OCI-M2 (cell line): ENCODE measurements at regions not wholly inside any gene's neighbourhood (a gene's known extent, or its start where the extent isn't known, plus 50 kb on each side); places are given as distances from the start of the nearest gene placed in this dataset.
"Not testable (repeated sequence)": the region's sequence is repeated elsewhere in the genome, so short reads cannot be mapped to it uniquely, and the experiment has no call there.

Experiments used
- DNase-seq: peaks from one replicate; lab custom pipeline; 2025; ENCODE audit not compliant: unreplicated experiment; lab: John Stamatoyannopoulos, UW

GRCh38 chr1:148318123-148318903 is 164.8 kb downstream of the PPIAL4G start:
- no peak for DNase-seq

- no peak for DNase-seq
Observed at GRCh38 chr1:148317288-148317985, 165.4 kb upstream of the NBPF11 start.

GRCh38 chr1:148315071-148315811 is 163.2 kb upstream of the NBPF11 start:
- DNase-seq, result no peak

DNA sequence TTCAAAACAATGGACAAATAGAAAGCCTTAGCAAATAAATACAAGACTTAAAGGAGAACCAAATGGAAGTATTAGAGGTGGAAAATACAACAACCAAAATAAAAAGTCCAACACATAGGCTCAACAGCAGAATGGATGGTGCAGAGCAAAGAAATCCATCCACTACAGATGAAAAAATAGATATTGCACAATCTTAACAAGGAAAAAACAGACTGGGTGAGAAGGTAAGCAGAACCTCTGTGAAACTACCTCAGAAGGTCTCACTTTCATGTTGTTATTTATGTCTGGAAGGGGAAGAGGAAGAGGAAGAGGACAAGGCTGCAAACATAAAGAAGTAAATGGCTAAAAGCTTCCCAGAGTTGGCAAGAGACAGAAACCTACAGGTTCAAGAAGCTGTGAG is 158.7 kb upstream of the NBPF11 start:
- DNase-seq, result no peak

- no peak for DNase-seq
Observed at GRCh38 chr1:148309940-148310500, 157.9 kb upstream of the NBPF11 start.

GRCh38 chr1:148308832-148309458 is 156.9 kb upstream of the NBPF11 start:
- DNase-seq, result no peak

DNA sequence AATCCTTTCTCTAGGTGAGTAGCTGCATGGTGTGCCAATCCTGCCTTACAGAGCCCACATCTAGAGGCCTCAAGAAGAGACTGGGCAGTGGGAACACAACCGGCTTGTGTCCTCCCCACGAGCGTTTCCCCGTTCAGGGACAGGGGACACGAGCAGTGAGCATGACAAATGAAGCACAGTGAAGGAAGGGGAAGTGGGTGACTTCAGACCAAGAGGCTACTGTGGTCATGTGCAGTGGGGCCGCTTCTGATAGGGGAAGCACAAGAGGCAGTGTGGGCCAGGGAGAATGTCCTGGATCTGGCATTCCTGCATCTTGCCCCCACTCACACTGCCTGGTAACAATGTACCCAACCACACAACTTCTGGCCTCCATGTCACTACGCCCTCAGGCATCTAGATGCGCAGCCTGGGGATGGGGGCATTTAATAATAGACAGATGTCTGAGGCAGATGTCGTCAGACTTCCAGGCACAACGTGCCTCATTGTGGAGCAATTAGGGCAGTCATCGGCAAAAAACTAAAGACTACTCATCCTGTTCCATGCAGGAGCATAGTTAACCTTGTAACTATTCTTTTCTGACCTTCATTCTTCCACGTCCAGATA is 155.6 kb upstream of the NBPF11 start:
- DNase-seq, result no peak

DNA sequence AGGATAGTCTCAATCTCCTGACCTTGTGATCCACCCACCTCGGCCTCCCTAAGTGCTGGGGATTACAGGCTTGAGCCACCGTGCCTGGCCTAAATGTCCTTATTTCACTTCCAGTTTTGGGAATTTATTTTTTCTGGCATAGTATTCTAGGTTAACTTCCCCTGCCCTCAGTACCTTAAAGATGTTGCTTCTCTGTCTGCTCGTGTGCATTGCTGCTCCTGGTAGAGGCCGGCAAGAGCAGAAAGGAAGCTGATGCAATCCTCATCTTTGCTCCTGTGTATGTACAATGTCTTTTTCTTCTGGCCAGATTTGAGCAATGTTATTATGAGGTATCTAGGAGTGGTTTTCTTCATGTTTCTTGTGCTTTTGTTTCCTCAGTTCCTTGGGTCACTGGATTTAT is 152.9 kb upstream of the NBPF11 start:
- not testable (repeated sequence) for DNase-seq

DNA sequence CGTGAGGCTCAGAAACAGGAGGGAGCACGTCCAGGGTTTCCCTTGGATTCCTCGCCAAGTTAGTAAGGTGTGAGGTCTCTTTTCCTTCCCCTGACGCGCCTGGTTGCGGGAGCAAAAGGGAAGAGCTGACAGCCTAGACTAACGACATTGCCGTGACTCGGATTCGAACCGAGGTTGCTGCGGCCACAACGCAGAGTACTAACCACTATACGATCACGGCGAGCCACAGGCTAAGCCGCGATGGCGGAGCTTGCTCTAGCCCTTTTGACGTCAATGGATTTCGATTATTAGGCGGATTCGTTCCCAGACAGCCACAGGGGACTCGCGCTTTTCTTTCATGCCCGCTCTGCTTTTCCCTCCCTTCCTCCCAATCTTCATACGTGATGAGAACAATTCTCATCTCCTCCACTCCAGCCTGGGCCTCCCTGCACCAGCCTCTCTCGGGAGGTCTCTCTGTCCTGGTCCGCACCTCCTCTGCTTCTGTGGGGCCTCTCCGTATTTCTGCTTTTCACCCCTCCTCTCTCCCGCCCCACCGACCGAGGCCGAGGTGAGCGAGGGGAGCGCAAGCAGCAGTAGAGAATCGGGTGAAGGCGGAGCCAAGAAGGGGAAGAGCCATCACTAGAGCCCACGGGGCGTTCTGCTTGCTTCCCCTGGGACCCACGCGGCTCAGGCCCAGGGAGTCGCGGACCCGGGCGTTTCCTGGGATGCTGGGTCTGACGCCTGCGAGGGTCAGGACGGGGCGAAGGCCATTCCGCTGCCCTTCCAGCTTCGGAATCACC is 150.7 kb upstream of the NBPF11 start:
- not testable (repeated sequence) for DNase-seq

DNA sequence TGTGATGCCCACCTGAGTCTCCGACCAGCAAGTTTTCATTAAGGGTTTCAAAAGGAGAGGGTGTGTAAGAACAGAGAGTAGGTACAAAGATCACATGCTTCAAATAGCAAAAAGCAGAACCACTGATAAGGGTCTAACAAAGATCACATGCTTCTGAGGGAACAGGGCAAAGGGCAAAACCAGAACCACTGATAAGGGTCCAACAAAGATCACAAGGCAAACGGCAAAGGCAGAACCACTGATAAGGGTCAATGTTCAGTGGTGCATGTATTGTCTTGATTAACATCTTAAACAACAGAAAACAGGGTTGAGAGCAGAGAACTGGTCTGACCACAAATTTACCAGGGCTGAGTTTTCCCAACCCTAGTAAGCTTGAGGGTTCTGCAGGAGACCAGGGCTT is 145.8 kb upstream of the NBPF11 start:
- not testable (repeated sequence) for DNase-seq

DNA sequence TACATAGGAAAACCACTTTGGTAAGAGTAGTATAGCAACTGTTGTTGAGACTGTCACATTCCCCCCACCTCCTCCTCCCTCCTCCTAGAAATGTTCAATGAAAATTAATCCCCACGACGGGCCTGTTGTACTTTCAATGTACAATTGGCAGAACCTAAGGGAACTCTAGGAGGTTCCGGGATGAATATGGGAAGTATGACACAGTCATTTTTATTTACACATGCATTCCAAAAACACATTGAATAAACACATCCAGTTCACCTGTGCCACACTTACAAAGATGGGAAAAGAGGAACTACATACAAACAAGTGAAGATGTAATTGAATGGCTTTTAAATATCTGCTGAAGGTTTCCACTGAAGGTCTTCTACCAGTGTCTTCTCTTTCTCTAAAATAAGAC is 144.4 kb upstream of the NBPF11 start:
- no peak for DNase-seq

DNA sequence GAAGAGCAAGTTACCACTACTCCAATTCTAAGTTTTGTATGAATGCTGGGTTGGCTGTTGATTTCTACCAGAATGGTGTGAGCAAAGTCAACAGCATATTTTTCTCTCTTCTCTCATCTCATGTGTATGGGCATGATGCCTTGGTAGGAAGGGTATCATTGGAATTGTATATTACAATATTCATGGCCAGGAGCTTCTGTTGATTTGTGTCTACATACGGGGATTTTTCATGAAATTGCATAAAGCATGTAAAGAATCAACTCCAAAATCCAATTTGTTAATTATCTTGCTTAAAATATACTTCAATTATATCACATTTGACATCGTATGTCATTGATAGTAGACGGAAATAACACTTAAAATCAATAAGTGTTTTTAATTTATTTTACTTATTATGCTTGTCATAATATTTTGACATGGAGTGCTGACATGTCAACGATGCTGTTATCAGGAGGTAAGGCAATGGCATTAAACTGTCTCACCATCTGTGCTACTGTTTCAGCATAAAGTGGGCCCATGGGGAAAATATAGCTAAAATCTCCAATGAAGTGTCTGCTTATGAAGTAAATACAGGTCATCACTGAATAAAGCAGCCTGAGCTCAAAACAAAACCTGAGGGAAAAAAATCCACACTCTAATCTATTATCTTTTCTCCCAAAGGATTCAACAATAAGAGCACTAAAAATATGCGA is 142.2 kb upstream of the NBPF11 start:
- no peak for DNase-seq

DNA sequence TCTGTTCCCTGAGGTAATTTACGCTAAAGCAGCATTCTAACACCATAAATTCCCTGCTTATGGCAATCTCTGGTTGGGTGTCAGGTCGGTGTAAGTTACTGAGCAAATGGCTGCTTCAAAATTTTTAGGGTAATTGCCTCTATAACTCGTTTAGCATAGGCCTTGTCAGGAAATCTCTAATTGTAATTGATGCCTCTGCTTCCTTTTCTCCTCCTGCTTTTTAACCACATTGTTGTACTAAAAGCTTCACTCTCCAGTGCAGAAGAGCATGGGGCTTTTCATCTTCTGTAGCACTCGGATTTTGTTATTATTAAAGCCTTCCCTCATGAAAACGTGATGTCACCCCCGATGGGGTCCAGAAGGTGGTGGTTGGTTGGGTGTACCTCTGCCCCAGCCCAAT is 141.6 kb upstream of the NBPF11 start:
- DNase-seq, result no peak

DNA sequence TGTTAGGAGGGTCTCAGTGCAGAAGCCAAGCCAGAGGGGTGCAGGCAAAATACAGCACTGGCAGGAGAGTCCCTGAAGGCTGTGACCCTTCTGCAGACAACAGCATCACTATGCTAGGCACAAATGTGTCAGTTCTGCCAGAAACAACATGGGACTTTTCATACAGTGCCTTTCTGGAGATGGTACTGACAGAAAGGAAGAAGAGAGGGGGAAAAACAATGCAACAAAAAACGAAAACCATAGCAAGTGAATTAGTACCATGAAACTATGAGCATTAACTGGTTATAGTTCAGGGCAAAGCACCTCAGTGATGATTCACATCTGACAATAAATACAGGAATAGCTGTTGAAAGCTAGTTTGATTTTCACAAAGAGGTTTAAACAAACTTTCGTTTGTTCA is 140.8 kb upstream of the NBPF11 start:
- DNase-seq, result no peak

DNA sequence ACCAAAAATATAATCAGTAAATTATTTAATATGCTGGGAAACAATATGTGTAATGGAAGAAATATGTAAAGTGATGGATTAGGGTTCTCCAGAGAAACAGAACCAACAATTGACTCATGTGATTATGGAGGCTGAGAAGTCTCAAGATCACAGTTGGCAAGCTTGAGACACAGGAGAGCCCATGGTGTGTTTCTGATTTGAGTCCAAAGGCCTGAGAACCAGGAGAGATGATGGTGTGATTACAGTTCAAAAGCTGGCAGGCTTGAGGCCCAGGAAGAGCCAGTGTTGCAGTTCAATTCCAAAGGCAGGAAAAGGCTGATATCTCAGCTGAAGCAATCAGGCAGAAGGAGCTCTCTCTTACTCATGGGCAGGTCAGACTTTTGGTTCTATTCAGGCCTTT is 138.8 kb upstream of the NBPF11 start:
- DNase-seq, result no peak

GRCh38 chr1:148289647-148290046 is 137.6 kb upstream of the NBPF11 start:
- no peak for DNase-seq

GRCh38 chr1:148285946-148286345 is 133.9 kb upstream of the NBPF11 start:
- not testable (repeated sequence) for DNase-seq

GRCh38 chr1:148280831-148281572 is 128.9 kb upstream of the NBPF11 start:
- not testable (repeated sequence) for DNase-seq
